C4-2B (cell line): ENCODE measurements at regions not wholly inside any gene's neighbourhood (a gene's known extent, or its start where the extent isn't known, plus 50 kb on each side); places are given as distances from the start of the nearest gene placed in this dataset.

Experiments used
- H3K27ac ChIP-seq: fragments of 450-650 bp; 2 replicates; pipeline ENCODE4 v1.5.1; 2017
- CTCF ChIP-seq: fragments of 450-650 bp; conservative IDR thresholded peaks from 2 replicates; pipeline ENCODE4 v1.5.1; 2017; ENCODE audit warnings: mild to moderate bottlenecking
- ZFX ChIP-seq: fragments of 450-650 bp; IDR thresholded peaks from 2 replicates; pipeline ENCODE4 v1.6.1; 2017

DNA sequence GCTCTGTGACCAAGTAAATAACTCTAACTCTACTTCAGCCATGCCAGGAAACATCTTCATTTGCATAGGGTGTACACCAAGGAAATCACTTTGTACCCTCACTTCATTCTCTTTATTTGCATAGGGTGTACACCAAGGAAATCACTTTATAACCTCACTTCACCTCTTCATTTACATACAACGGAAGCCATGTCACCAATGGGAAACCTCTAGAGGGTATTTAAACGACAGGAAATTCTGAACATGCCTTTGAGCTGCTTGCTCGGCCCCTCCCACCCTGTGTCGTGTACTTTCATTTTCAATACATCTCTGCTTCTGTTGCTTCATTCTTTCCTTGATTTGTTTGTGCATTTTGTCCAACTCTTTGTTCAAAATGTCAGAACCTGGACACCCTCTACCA lies 848.1 kb upstream of the FRG1 start:
- H3K27ac ChIP-seq, result no peak overlapping the region

GRCh38 chr4:189096108-189096507 lies 844.6 kb upstream of the FRG1 start:
- no peak overlapping the region for H3K27ac ChIP-seq
- TF ChIP-seq CTCF (no peak), ZFX (no peak)

More for the DNA sequence above, 848.1 kb upstream of the FRG1 start:
- TF ChIP-seq ZFX (no peak), CTCF (no peak)

DNA sequence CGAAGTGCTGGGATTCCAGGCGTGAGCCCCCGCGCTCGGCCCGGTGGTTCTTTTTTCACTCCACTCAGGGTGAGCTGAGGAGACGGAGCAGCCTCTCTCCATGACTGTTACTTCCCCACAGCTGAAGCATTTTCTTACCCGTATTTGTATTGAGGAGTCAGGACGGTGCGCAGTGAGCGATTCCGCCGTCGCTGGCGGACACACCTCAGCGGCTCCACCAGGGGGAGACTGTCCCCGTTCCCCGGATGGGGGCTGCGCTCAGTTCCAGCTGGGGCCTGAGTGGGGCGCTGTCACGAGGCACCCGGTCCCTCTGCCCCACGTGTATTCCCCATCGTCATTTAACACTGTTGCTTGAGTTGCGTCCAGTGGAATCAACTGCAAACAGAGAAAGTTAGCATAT lies 844.0 kb upstream of the FRG1 start:
- no peak overlapping the region for H3K27ac ChIP-seq
- TF ChIP-seq ZFX, result no peak
- peak; percentile 37 for TF ChIP-seq CTCF

DNA sequence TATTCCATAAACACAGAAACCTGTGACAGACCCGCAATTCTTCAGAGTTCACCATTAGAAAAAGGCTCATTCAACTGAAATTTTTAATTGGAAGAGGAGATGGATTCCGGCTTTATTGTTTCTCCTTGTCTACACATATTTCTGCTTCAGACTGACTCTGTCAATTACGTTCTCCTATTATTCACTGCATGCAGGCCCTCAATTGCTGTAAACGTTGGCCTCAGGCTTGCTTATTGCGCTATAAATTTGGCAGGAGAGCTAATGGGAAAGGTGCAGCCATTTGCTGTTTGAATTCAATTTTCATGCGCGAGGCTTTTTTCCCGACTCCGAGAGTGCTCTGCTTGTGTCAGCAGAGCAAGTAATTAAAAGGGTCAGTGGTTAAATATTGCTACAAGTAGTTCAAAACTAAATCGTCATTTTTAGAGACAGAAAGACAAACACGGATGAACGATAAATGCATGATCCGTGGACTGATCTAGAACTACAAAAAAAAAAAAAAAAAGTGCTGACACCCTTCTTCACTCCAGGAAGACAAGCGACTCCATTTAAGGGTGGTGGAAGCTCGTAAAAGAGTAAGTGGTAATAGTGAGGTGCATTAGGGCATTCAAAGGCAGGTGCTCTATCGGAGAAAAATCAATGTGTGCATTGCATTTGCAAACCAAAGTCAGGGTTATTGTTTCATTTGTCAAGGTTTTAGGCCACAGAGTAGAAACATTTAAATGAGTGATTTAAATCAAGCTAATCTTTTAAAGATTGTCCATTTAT lies 841.6 kb upstream of the FRG1 start:
- TF ChIP-seq CTCF, result no peak
- no peak for TF ChIP-seq ZFX
- H3K27ac ChIP-seq, result no peak overlapping the region

DNA sequence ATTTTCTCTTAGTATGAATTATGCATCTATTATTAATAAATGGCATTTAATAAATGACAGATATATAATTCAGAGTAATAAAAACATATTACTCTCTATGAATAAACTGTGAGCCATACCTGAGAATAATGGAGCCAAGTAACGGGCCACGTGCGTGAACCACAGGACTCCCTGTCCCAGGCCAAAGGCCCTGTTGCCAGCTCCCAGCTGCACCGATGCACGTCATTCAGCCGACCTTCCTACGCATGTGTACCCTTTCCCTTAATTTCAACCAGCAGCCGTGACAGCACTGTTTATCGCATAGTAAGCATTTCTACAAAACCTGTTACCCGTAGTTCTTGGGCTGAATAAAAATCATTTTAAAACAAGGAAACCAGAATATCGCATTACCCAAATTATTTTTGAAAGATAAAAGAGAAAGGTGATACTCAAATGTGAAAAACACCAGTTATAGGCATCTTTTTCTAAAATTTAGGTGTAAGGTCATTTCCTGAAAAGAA lies 827.2 kb upstream of the FRG1 start:
- TF ChIP-seq CTCF (no peak), ZFX (no peak)
- H3K27ac ChIP-seq, result no peak overlapping the region

DNA sequence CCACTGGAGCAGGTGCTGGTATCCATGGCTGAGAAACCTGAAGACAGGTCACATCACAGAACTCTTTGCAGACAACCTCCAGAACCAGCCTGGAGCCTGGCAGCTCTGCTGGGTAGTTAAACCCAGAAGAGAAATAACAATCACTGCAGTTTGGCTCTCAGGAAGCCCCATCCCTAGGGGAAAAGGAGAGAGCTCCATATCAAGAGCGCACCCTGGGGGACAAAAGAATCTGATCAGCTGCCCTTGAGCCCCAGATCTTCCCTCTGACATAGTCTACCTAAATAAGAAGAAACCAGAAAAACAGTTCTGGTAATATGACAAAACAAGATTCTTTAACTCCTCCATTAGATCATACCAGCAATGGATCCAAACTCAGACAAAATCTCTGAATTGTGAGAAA lies 823.2 kb upstream of the FRG1 start:
- no peak overlapping the region for H3K27ac ChIP-seq
- TF ChIP-seq CTCF (peak; percentile 8; the same call in 1 of the 2 replicates), ZFX (no peak)

DNA sequence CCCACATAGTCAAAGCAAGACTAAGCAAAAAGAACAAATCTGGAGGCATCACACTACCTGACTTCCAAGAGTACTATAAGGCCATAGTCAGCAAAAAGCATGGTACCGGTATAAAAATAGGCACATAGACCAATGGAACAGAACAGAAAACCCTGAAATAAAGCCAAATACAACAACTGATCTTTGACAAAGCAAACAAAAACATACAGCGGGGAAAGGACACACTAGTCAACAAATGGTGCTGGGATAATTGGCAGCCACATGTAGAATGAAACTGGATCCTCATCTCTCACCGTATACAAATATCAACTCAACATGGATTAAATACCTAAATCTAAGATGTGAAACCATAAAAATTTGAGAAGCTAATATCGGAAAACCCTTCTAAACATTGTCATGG lies 819.3 kb upstream of the FRG1 start:
- no peak for TF ChIP-seq ZFX
- no peak for TF ChIP-seq CTCF
- H3K27ac ChIP-seq, result no peak overlapping the region
